ENCODE measurements at regions not wholly inside any gene's neighbourhood (a gene's known extent, or its start where the extent isn't known, plus 50 kb on each side); places are given as distances from the start of the nearest gene placed in this dataset.

DNA sequence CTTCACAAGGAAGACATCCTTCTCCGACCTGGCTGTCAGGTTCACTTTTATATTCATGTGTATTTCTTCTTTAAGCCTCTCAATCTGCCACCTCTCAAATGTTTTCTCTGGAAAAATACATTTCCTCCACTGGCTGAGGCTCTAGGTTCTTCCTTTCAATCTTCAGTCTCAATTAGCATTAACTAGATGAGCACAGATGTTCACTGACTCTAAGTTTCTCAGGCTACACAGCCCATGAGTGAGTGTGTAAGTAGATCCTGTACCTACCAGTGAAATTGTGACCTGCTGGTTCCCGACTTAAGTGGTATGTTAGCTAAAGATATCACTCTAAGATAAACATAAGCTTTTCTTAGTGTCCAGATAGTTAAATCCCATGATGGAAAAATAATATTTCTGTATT, 206.9 kb downstream of the ADAMTS15 start:
- H3K79me2 ChIP-seq (ENCODE audit: control insufficient read depth, insufficient read depth, low read length) = no peaks in the 10 kb centered on the region
- no peaks in the 10 kb centered on the region for H3K27me3 ChIP-seq (ENCODE audit: control insufficient read depth, extremely low read depth, insufficient read depth, low read length)
- no peak overlapping the region for H2AFZ ChIP-seq (ENCODE audit: control insufficient read depth, low read length)
- TF ChIP-seq, protein P1, sequence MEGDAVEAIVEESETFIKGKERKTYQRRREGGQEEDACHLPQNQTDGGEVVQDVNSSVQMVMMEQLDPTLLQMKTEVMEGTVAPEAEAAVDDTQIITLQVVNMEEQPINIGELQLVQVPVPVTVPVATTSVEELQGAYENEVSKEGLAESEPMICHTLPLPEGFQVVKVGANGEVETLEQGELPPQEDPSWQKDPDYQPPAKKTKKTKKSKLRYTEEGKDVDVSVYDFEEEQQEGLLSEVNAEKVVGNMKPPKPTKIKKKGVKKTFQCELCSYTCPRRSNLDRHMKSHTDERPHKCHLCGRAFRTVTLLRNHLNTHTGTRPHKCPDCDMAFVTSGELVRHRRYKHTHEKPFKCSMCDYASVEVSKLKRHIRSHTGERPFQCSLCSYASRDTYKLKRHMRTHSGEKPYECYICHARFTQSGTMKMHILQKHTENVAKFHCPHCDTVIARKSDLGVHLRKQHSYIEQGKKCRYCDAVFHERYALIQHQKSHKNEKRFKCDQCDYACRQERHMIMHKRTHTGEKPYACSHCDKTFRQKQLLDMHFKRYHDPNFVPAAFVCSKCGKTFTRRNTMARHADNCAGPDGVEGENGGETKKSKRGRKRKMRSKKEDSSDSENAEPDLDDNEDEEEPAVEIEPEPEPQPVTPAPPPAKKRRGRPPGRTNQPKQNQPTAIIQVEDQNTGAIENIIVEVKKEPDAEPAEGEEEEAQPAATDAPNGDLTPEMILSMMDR (optimal IDR thresholded peaks at IDR 0.05 in 1 of 3, IDR thresholded peaks at IDR 0.05 in 1 of 3, conservative IDR thresholded peaks at IDR 0.05 in 1 of 3; ENCODE audit: extremely low read depth in 1 of 3, insufficient read depth in 2 of 3, low read length in 3 of 3) = no peak
- no peak for TF ChIP-seq EZH2 (IDR thresholded peaks at IDR 0.05; ENCODE audit: low read length)
- no peaks in the 10 kb centered on the region for H3K9me3 ChIP-seq (ENCODE audit: control insufficient read depth, low read depth, low read length)
- no peaks in the 10 kb centered on the region for H3K36me3 ChIP-seq (ENCODE audit: control insufficient read depth in 2 of 2, extremely low read depth in 1 of 2, insufficient read depth in 2 of 2, low read length in 2 of 2)
- H3K27ac ChIP-seq (ENCODE audit: control insufficient read depth, insufficient read depth, low read length) = no peak overlapping the region
- no peak overlapping the region for H3K4me3 ChIP-seq (ENCODE audit: control insufficient read depth in 2 of 3, extremely low read depth in 1 of 3, insufficient read depth in 2 of 3, low read depth in 1 of 3, low read length in 3 of 3)
- dilution Hi-C loops (cut with MboI; ENCODE audit: extremely low pct_ligation_motif_present, low sequenced_read_pairs) = no loop called here
- no peaks in the 10 kb centered on the region for H4K20me1 ChIP-seq (ENCODE audit: control insufficient read depth, extremely low read depth, insufficient read depth, low read length)
- FAIRE-seq (no peak), DNase-seq (ENCODE audit: low read depth, low spot score) (no peak)
- H3K4me1 ChIP-seq (ENCODE audit: control insufficient read depth, extremely low read depth, insufficient read depth, low read length) = no peaks in the 10 kb centered on the region
- H3K9me1 ChIP-seq (ENCODE audit: control insufficient read depth, extremely low read depth, insufficient read depth, low read length) = no peaks in the 10 kb centered on the region
- no peak overlapping the region for H3K4me2 ChIP-seq (ENCODE audit: control insufficient read depth, extremely low read depth, insufficient read depth, low read depth, low read length)
- H3K9ac ChIP-seq (ENCODE audit: control insufficient read depth, extremely low read depth, insufficient read depth, low read length) = no peak overlapping the region

DNA sequence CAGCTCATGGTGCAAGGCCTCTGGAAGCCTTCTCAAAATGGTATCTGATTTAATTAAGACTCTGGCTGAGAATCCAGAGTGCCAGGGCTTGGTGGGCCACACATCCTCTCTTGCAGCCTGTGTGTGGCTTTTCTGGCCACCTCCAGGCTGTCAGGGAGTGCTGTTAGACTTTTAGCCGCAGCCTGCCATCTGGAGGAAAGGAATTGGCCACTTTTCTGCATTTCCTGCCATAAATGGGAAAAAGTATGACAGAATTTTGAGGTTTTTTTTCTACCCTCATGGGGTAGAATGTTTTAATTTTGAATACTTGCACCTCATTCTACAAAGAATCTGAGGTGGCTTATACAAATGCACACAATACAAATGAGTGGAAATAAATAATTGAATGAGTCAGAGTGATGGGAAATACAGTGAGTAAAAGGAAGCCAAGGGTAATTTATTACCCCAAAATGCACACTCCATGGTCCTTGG, 218.4 kb downstream of the ADAMTS15 start:
- no peaks in the 10 kb centered on the region for H3K79me2 ChIP-seq (ENCODE audit: control insufficient read depth, insufficient read depth, low read length)
- H2AFZ ChIP-seq (ENCODE audit: control insufficient read depth, low read length) = no peak overlapping the region
- no peaks in the 10 kb centered on the region for H3K4me1 ChIP-seq (ENCODE audit: control insufficient read depth, extremely low read depth, insufficient read depth, low read length)
- no peak overlapping the region for H3K9ac ChIP-seq (ENCODE audit: control insufficient read depth, extremely low read depth, insufficient read depth, low read length)
- dilution Hi-C loops (cut with MboI; ENCODE audit: extremely low pct_ligation_motif_present, low sequenced_read_pairs) = no loop called here
- H4K20me1 ChIP-seq (ENCODE audit: control insufficient read depth, extremely low read depth, insufficient read depth, low read length) = no peaks in the 10 kb centered on the region
- H3K36me3 ChIP-seq (ENCODE audit: control insufficient read depth in 2 of 2, extremely low read depth in 1 of 2, insufficient read depth in 2 of 2, low read length in 2 of 2) = no peaks in the 10 kb centered on the region
- no peak overlapping the region for H3K4me3 ChIP-seq (ENCODE audit: control insufficient read depth in 2 of 3, extremely low read depth in 1 of 3, insufficient read depth in 2 of 3, low read depth in 1 of 3, low read length in 3 of 3)
- TF ChIP-seq EZH2 (IDR thresholded peaks at IDR 0.05; ENCODE audit: low read length) = no peak
- TF ChIP-seq, protein P1 (optimal IDR thresholded peaks at IDR 0.05 in 1 of 3, IDR thresholded peaks at IDR 0.05 in 1 of 3, conservative IDR thresholded peaks at IDR 0.05 in 1 of 3; ENCODE audit: extremely low read depth in 1 of 3, insufficient read depth in 2 of 3, low read length in 3 of 3) = no peak
- H3K9me3 ChIP-seq (ENCODE audit: control insufficient read depth, low read depth, low read length) = no peaks in the 10 kb centered on the region
- no peaks in the 10 kb centered on the region for H3K27me3 ChIP-seq (ENCODE audit: control insufficient read depth, extremely low read depth, insufficient read depth, low read length)
- FAIRE-seq (no peak), DNase-seq (ENCODE audit: low read depth, low spot score) (no peak)
- H3K4me2 ChIP-seq (ENCODE audit: control insufficient read depth, extremely low read depth, insufficient read depth, low read depth, low read length) = no peak overlapping the region
- no peaks in the 10 kb centered on the region for H3K9me1 ChIP-seq (ENCODE audit: control insufficient read depth, extremely low read depth, insufficient read depth, low read length)
- H3K27ac ChIP-seq (ENCODE audit: control insufficient read depth, insufficient read depth, low read length) = no peak overlapping the region
